ENCODE measurements at regions not wholly inside any gene's neighbourhood (a gene's known extent, or its start where the extent isn't known, plus 50 kb on each side); places are given as distances from the start of the nearest gene placed in this dataset.
"Not testable (repeated sequence)": the region's sequence is repeated elsewhere in the genome, so short reads cannot be mapped to it uniquely, and the experiment has no call there.

DNA sequence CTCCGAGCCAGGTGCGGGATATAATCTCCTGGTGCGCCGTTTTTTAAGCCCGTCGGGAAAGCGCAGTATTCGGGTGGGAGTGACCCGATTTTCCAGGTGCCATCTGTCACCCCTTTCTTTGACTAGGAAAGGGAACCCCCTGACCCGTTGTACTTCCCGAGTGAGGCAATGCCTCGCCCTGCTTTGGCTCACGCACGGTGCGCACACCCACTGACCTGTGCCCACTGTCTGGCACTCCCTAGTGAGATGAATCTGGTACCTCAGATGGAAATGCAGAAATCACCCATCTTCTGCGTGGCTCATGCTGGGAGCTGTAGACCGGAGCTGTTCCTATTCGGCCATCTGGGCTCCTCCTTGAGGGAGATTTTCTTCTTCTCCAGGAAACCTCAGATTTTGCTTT, 1135.1 kb upstream of the DIAPH2 start:
- H3K4me3 ChIP-seq (ENCODE audit: low read depth, low read length); H2AFZ ChIP-seq (ENCODE audit: low read length, unreplicated experiment); H3K27ac ChIP-seq (ENCODE audit: low read depth, low read length); H3K79me2 ChIP-seq (ENCODE audit: control insufficient read depth, insufficient read depth, low read length, unreplicated experiment); H3K36me3 ChIP-seq (ENCODE audit: insufficient read depth, low read length); H3K27me3 ChIP-seq (ENCODE audit: insufficient read depth, low read length); H3K4me1 ChIP-seq (ENCODE audit: control insufficient read depth, insufficient read depth, low read length, unreplicated experiment): not testable (repeated sequence)

DNA sequence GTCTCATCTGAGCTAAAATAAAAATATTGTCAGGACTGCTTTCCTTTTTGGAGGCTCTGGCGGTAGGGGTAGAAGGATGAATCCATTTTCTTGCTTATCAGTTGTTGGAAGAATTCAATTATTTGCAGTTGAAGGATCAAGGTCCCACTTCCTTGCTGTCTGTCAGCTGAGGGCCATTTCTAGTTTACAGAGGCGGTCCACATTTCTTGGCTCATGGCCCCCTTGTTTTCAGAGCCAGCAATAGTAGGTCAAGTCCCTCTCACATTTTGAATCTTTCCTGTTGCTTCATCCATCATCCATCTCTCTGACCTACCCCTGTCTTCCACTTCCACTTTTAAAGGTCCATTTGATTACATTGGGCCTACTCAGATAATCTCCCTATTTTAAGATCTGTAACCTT, 1099.3 kb upstream of the DIAPH2 start:
- H3K36me3 ChIP-seq (ENCODE audit: insufficient read depth, low read length), result no peaks in the 10 kb centered on the region
- H3K27ac ChIP-seq (ENCODE audit: low read depth, low read length), result no peak overlapping the region
- no peaks in the 10 kb centered on the region for H3K27me3 ChIP-seq (ENCODE audit: insufficient read depth, low read length)
- no peak overlapping the region for H3K4me3 ChIP-seq (ENCODE audit: low read depth, low read length)
- no peaks in the 10 kb centered on the region for H3K79me2 ChIP-seq (ENCODE audit: control insufficient read depth, insufficient read depth, low read length, unreplicated experiment)
- no peaks in the 10 kb centered on the region for H3K4me1 ChIP-seq (ENCODE audit: control insufficient read depth, insufficient read depth, low read length, unreplicated experiment)
- H2AFZ ChIP-seq (ENCODE audit: low read length, unreplicated experiment), result no peak overlapping the region

DNA sequence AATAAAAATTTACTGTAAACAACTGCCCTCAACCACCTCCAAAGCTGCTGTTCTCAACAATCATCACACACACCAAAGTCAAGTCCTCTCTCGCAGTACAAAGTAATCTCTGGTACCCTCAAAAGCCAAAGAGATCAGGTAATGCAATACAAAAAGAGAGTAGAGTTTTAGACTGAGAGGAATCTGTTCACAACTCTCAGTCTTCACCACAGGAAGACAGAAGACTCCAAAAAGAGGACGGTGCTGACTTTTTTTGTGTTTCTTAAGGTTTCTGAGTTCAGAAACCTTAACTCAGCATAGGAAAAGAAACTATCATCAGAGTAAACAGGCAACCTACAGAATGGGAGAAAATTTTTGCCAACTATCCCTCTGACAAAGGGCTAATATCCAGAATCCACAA, 1072.3 kb upstream of the DIAPH2 start:
- no peak overlapping the region for H3K27ac ChIP-seq (ENCODE audit: low read depth, low read length)
- H3K27me3 ChIP-seq (ENCODE audit: insufficient read depth, low read length), result no peaks in the 10 kb centered on the region
- no peak overlapping the region for H3K4me3 ChIP-seq (ENCODE audit: low read depth, low read length)
- no peaks in the 10 kb centered on the region for H3K79me2 ChIP-seq (ENCODE audit: control insufficient read depth, insufficient read depth, low read length, unreplicated experiment)
- no peak overlapping the region for H2AFZ ChIP-seq (ENCODE audit: low read length, unreplicated experiment)
- H3K36me3 ChIP-seq (ENCODE audit: insufficient read depth, low read length), result no peaks in the 10 kb centered on the region
- H3K4me1 ChIP-seq (ENCODE audit: control insufficient read depth, insufficient read depth, low read length, unreplicated experiment), result no peaks in the 10 kb centered on the region

DNA sequence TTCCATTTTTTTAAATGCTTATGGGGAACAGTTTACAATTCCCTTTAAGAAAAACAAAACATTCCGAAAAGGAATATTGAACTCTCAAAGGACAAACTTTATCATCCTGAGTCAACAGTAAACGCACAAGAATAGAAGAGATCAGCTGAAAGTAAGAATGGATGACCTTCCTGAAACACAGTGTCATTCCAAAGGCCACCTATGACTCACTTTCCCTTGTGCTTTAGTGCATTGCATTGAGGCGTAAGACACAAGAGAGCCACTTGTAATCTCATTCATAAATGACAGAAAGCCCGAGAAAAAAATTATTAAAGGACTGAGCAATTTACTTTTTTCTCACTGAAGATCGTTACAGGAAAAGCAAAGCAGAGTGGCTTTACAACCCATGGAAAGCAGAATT, 1062.4 kb upstream of the DIAPH2 start:
- H3K27me3 ChIP-seq (ENCODE audit: insufficient read depth, low read length), result no peaks in the 10 kb centered on the region
- H3K79me2 ChIP-seq (ENCODE audit: control insufficient read depth, insufficient read depth, low read length, unreplicated experiment), result no peaks in the 10 kb centered on the region
- no peaks in the 10 kb centered on the region for H3K4me1 ChIP-seq (ENCODE audit: control insufficient read depth, insufficient read depth, low read length, unreplicated experiment)
- no peak overlapping the region for H2AFZ ChIP-seq (ENCODE audit: low read length, unreplicated experiment)
- no peak overlapping the region for H3K4me3 ChIP-seq (ENCODE audit: low read depth, low read length)
- H3K36me3 ChIP-seq (ENCODE audit: insufficient read depth, low read length), result no peaks in the 10 kb centered on the region
- no peak overlapping the region for H3K27ac ChIP-seq (ENCODE audit: low read depth, low read length)

DNA sequence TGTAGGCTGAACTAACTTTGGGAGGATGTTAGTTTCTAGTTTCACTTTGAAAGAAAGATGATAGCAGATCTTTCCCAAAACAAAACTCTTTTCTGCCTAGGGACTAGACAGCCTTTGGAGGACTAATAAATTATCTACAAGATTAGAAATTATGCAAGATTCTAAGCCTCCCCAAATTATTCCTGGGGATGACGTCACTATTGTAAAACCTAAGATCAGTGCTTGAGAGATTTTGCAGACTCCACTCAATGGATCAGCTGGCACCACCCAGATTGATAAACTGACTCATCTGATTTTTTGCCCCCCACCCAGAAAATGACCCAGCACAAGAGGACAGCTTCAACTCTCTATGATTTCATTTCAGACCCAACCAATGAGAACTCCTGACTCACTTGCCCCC, 1057.9 kb upstream of the DIAPH2 start:
- Histone ChIP-seq H3K4me1 (ENCODE audit: control insufficient read depth, insufficient read depth, low read length, unreplicated experiment) (no peaks in the 10 kb centered on the region), H3K79me2 (ENCODE audit: control insufficient read depth, insufficient read depth, low read length, unreplicated experiment) (no peaks in the 10 kb centered on the region), H3K36me3 (ENCODE audit: insufficient read depth, low read length) (no peaks in the 10 kb centered on the region), H2AFZ (ENCODE audit: low read length, unreplicated experiment) (no peak overlapping the region), H3K27ac (ENCODE audit: low read depth, low read length) (no peak overlapping the region), H3K4me3 (ENCODE audit: low read depth, low read length) (no peak overlapping the region), H3K27me3 (ENCODE audit: insufficient read depth, low read length) (no peaks in the 10 kb centered on the region)

DNA sequence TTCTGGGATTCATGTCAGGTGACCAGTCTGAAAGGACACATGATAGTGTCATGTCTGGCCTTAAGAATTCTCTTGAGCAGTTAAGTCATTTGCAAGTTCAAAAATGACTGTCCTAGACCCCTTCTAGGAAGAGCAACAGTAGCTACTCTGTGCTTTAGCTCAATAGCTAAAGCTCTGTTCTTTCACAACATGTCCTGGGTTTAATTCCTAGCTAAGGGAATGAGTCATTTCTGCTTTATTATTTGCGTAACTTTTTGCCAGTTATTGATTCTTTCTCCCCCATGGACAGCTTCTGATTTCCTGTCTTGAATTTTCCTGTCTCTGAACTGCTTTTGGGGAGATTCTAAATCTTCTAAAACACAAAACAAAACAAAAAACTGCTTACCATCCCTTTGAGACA, 1055.8 kb upstream of the DIAPH2 start:
- H3K4me1 ChIP-seq (ENCODE audit: control insufficient read depth, insufficient read depth, low read length, unreplicated experiment), result no peaks in the 10 kb centered on the region
- H3K79me2 ChIP-seq (ENCODE audit: control insufficient read depth, insufficient read depth, low read length, unreplicated experiment), result no peaks in the 10 kb centered on the region
- no peaks in the 10 kb centered on the region for H3K36me3 ChIP-seq (ENCODE audit: insufficient read depth, low read length)
- H2AFZ ChIP-seq (ENCODE audit: low read length, unreplicated experiment), result no peak overlapping the region
- no peak overlapping the region for H3K27ac ChIP-seq (ENCODE audit: low read depth, low read length)
- no peak overlapping the region for H3K4me3 ChIP-seq (ENCODE audit: low read depth, low read length)
- H3K27me3 ChIP-seq (ENCODE audit: insufficient read depth, low read length), result no peaks in the 10 kb centered on the region

DNA sequence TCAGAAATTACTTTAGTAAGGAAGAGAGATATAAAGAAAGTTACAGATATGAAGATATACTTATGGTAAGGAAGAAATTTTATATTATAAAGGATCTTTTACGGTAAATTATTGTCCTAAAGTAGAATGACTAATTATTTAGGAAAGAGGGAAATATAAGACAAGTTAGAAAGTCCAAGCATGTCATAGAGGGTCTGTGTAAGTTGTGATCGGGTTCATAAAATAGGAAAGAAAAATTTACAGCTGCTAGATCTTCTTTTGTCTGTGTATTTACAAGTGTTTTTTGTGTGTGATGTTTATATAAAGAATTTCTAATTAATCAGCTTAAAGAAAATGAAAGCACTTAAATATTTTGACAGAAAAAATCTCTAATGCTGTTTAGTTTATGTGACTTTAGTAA, 1054.9 kb upstream of the DIAPH2 start:
- no peaks in the 10 kb centered on the region for H3K27me3 ChIP-seq (ENCODE audit: insufficient read depth, low read length)
- H3K4me3 ChIP-seq (ENCODE audit: low read depth, low read length), result no peak overlapping the region
- H3K4me1 ChIP-seq (ENCODE audit: control insufficient read depth, insufficient read depth, low read length, unreplicated experiment), result no peaks in the 10 kb centered on the region
- no peaks in the 10 kb centered on the region for H3K36me3 ChIP-seq (ENCODE audit: insufficient read depth, low read length)
- H2AFZ ChIP-seq (ENCODE audit: low read length, unreplicated experiment), result no peak overlapping the region
- no peak overlapping the region for H3K27ac ChIP-seq (ENCODE audit: low read depth, low read length)
- H3K79me2 ChIP-seq (ENCODE audit: control insufficient read depth, insufficient read depth, low read length, unreplicated experiment), result no peaks in the 10 kb centered on the region

DNA sequence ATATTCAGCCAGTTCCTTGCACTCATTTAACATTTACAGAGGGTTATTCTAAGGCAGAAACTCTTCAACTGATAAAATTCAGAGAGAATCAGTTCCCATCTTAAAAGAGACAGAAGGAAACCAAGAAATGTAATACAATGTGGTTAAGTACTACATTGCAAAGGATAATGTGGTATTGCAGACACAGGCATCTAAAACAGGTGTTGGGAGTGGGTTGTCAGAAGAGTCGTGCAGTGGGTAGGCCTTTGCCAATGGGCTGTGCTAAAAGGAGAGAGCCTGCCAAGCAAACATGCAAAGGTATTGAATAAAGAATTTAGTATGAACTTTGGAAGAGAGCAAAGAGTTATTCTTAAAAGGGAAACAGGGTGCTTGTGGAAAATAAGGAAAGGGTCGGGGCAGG, 1044.4 kb upstream of the DIAPH2 start:
- H3K27me3 ChIP-seq (ENCODE audit: insufficient read depth, low read length), result no peaks in the 10 kb centered on the region
- H3K36me3 ChIP-seq (ENCODE audit: insufficient read depth, low read length), result no peaks in the 10 kb centered on the region
- H3K4me3 ChIP-seq (ENCODE audit: low read depth, low read length), result no peak overlapping the region
- no peaks in the 10 kb centered on the region for H3K4me1 ChIP-seq (ENCODE audit: control insufficient read depth, insufficient read depth, low read length, unreplicated experiment)
- H2AFZ ChIP-seq (ENCODE audit: low read length, unreplicated experiment), result no peak overlapping the region
- no peak overlapping the region for H3K27ac ChIP-seq (ENCODE audit: low read depth, low read length)
- H3K79me2 ChIP-seq (ENCODE audit: control insufficient read depth, insufficient read depth, low read length, unreplicated experiment), result no peaks in the 10 kb centered on the region

DNA sequence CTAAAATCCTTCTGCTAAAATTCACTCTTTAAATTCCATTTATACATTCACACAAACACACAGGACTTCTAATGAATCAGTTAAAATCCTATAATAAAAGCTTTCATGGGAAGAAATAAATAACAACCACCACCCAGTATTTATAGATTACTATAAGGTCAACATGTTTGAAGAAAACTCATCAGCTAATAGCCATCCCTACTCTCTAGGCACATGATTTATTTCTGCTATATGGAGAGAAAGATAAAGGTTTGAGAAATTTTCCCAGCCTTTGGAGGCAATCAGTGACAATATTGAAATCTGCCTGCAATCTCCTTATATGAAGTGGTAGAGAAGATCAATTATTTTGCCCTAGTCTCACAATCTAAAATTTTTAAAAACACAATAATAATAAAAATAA, 1038.9 kb upstream of the DIAPH2 start:
- Histone ChIP-seq H2AFZ (ENCODE audit: low read length, unreplicated experiment) (no peak overlapping the region), H3K36me3 (ENCODE audit: insufficient read depth, low read length) (no peaks in the 10 kb centered on the region), H3K79me2 (ENCODE audit: control insufficient read depth, insufficient read depth, low read length, unreplicated experiment) (no peaks in the 10 kb centered on the region), H3K27me3 (ENCODE audit: insufficient read depth, low read length) (no peaks in the 10 kb centered on the region), H3K4me1 (ENCODE audit: control insufficient read depth, insufficient read depth, low read length, unreplicated experiment) (no peaks in the 10 kb centered on the region), H3K4me3 (ENCODE audit: low read depth, low read length) (no peak overlapping the region), H3K27ac (ENCODE audit: low read depth, low read length) (no peak overlapping the region)

DNA sequence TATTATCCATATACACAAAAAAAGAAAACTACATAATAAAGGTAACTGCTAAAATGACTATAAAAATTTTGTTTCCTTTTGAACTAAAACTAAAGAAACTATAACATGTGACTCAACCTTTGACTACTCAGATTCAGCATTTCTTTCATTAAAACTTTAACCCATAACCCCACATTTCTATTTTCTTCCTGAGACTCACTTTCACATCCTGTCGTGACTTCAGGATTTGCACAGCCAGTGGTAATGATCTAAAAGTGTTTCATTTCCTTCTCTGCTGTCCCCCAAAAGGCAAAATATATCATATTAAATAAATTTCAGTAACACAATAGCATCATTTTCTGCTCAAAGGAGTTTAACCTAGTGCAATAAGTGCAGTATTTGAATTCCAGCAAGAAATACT, 1022.4 kb upstream of the DIAPH2 start:
- Histone ChIP-seq H3K36me3 (ENCODE audit: insufficient read depth, low read length) (no peaks in the 10 kb centered on the region), H3K27ac (ENCODE audit: low read depth, low read length) (no peak overlapping the region), H2AFZ (ENCODE audit: low read length, unreplicated experiment) (no peak overlapping the region), H3K27me3 (ENCODE audit: insufficient read depth, low read length) (no peaks in the 10 kb centered on the region), H3K79me2 (ENCODE audit: control insufficient read depth, insufficient read depth, low read length, unreplicated experiment) (no peaks in the 10 kb centered on the region), H3K4me1 (ENCODE audit: control insufficient read depth, insufficient read depth, low read length, unreplicated experiment) (no peaks in the 10 kb centered on the region), H3K4me3 (ENCODE audit: low read depth, low read length) (no peak overlapping the region)

DNA sequence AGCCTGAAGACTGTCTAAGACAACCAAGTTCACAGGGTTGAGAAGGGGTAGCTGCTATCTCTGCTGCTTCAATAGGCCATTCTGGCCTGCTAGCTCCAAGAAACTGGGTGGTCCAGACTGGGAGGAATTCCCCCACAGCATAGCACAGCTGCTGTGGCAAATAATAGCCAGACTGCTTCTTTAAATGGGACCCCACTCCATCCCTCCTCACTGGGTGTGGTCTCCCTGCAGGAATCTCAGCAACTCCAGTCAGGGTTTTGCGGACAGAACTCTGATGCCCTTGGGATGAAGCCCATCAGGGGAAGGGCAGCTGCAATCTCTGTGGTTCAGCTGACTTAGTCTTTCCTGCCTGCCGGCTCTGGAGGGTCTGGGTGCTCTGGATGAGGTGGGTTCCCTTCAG, 1018.6 kb upstream of the DIAPH2 start:
- Histone ChIP-seq H3K79me2 (ENCODE audit: control insufficient read depth, insufficient read depth, low read length, unreplicated experiment) (no peaks in the 10 kb centered on the region), H3K27ac (ENCODE audit: low read depth, low read length) (no peak overlapping the region), H2AFZ (ENCODE audit: low read length, unreplicated experiment) (no peak overlapping the region), H3K4me1 (ENCODE audit: control insufficient read depth, insufficient read depth, low read length, unreplicated experiment) (no peaks in the 10 kb centered on the region), H3K4me3 (ENCODE audit: low read depth, low read length) (no peak overlapping the region), H3K27me3 (ENCODE audit: insufficient read depth, low read length) (no peaks in the 10 kb centered on the region), H3K36me3 (ENCODE audit: insufficient read depth, low read length) (no peaks in the 10 kb centered on the region)

DNA sequence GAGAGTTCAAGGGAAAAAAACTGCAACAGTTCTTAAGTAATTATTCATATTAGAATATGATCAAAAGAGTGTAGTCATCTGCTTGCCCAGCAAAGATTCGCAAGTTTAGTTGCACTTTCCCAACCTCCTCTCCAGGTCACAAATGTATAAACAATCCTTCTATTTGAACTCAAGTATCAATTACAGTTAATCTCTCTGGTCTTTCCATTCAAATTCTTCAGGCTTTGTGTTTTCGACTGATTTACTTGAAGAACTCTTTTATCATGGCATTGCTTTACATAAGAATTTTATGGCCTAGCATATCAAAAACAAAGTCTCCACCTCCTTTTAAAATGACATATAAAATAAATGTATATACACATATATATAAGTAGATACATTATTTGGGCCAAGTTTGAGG, 1009.6 kb upstream of the DIAPH2 start:
- no peak overlapping the region for H3K4me3 ChIP-seq (ENCODE audit: low read depth, low read length)
- no peak overlapping the region for H2AFZ ChIP-seq (ENCODE audit: low read length, unreplicated experiment)
- H3K4me1 ChIP-seq (ENCODE audit: control insufficient read depth, insufficient read depth, low read length, unreplicated experiment), result no peaks in the 10 kb centered on the region
- H3K79me2 ChIP-seq (ENCODE audit: control insufficient read depth, insufficient read depth, low read length, unreplicated experiment), result no peaks in the 10 kb centered on the region
- no peaks in the 10 kb centered on the region for H3K27me3 ChIP-seq (ENCODE audit: insufficient read depth, low read length)
- no peaks in the 10 kb centered on the region for H3K36me3 ChIP-seq (ENCODE audit: insufficient read depth, low read length)
- no peak overlapping the region for H3K27ac ChIP-seq (ENCODE audit: low read depth, low read length)

All from ACC112 (cell line).